Hindlimb muscle (tissue), 1 donor: ENCODE measurements at regions not wholly inside any gene's neighbourhood (a gene's known extent, or its start where the extent isn't known, plus 50 kb on each side); places are given as distances from the start of the nearest gene placed in this dataset.

ENCODE experiments used
- DNase-seq: peaks from one replicate; pipeline ENCODE4 v3.0.0-alpha.2; 2013

DNA sequence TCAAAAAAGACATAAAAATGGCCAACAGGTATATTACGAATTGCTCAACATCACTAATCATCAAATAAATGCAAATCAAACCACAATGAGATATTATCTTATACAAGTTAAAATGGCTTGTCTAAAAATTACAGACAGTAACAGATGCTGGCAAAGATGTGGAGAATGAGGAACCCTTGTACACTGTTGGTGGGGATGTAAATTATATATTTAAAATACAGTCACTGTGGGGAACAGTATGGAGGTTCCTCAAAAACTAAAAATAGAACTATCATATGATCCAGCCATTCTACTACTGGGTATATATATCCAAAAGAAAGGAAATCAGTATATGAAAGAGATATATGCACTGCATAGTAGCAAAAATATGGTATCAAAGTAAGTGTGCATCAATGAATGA lies 1037.2 kb upstream of the B3GALT2 start:
- no peak for DNase-seq

DNA sequence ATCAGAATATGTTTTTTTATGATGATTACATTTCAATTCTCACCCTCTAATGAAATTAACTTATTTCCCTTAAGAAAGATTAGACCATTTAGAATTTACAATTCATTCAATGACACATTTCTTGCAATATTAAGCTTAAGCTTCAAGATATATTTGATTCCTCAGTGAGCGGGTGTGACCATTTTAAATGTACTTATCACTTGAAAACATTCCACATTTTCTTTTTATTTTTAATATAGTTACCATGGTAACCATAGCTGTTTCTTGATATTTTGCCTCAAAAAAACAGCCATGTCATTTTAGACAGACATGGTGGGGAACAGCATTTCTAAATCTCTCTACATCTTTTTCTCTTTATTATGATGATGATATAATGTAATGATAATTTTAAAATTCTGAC lies 1029.0 kb upstream of the B3GALT2 start:
- no peak for DNase-seq

DNA sequence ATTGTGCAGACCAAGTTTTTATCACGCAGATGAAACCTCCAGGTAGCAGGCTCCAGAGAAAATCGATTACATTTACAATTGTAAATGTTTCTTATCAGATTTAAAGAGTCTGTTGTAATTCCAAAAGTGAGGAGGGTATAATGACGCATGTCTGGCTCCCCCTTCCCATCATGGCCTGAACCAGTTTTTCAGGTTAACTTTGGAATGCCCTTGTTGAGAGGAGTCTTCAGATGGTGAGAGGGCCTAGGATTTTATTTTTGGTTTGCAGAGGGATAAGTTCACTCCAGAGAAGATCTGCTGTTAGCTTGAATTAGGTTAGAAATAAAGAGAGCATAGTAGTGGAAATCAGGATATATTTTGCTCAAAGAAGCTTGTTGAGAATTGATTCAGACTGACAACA lies 1028.3 kb upstream of the B3GALT2 start:
- no peak for DNase-seq

DNA sequence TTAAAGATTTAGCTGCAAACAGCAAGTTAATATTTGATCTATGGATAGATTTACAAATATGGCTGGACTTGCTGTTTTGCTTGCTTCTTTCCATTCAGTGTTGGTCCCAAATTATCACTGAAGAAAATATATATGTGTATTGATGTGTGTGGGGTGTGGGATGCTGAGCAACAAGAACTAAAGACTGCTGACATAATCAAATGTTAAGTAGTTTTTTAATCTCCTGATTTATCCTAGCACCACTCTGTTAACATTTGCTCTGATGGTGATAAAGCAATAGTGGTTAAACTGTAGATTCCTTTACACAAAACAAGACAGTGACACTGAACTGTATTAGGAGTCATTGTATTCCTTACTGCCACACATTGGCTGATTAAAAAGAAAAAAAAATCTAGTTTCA lies 1023.5 kb upstream of the B3GALT2 start:
- DNase-seq, result no peak

DNA sequence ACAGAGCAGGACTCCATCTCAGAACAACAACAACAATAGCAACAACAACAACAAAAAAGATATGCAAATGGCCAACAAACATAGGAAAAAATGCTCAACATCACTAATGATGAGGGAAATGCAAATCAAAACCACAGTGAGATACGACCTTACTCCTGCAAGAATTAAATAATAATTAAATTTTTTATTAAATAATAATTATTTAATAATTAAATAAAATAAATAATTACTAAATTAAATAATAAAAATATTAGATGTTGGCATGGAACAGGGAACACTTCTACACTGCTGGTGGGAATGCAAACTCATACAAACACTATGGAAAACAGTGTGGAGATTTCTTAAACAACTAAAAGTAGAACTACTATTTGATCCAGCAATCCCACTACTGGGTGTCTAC lies 1022.3 kb upstream of the B3GALT2 start:
- no peak for DNase-seq

DNA sequence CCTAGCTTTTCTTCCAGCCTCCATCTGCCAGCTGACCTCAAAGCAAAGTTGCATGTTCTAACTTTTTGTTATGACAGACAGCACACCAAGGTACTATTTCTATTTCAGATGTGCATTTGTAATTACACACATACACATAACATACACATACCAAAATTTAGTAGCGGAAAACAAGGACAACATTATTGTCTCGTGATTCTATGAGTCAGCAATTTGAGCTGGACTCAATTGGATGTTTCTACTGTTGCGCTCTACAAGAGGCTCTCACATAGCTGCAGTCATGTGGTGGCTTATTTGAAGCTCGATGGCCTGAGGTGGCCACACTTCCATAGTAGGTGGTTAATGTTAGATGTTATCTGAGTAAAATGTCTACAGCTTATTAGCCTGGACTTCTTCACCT lies 1010.1 kb upstream of the B3GALT2 start:
- DNase-seq, result no peak

DNA sequence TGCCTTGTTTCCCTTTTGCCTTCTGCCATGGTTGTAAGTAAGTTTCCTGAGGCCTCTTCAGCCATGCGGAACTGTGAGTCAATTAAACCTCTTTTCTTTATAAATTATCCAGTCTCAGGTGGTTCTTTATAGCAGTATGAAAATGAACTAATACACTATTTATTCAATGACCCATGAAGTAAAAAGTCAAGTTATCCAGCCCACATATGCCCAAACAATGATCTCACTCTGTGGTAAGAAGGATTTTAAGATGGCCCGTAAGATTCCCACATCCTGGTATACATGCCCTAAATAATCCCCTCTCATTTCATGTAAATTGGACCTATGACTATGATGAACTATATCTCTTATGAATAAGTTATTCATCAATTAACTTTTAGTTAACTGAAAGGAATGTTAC lies 1008.3 kb upstream of the B3GALT2 start:
- no peak for DNase-seq

DNA sequence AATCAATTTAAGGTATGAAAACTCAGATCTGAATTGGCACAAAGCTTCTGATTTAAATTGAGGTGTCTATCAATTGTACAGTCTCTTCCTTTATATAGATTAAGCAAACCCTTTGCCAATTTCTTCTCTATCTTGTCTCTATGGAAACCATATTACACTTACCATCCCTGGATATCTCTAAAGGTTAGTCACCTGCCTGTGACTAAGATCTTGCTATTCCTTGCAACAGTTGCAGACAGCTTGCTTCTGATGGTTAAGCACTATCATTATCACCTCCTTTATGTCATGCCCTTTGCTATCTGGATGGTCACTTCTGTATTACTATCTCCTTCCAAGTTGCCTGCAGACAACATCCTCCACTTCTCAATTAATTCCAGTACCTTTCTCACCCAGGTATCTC lies 998.6 kb upstream of the B3GALT2 start:
- no peak for DNase-seq

DNA sequence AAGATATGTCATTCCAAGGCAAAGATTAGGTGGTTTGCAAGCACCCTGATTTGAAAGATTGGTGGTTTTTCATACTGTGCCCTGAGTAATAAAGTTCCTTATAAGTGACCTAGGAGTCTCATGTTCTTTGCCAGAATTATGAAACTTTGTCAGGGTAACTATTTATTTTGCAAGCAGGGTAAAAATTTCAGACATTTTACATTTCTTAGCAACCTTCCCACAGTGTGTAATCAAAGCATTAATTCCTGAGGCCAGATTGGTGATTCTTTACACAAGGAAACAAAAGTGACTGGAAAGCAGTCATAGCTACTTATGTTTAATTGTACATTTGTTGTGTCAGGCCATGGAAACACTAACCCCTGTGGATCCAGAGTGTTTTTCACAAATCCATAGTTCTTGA lies 998.0 kb upstream of the B3GALT2 start:
- DNase-seq, result no peak

DNA sequence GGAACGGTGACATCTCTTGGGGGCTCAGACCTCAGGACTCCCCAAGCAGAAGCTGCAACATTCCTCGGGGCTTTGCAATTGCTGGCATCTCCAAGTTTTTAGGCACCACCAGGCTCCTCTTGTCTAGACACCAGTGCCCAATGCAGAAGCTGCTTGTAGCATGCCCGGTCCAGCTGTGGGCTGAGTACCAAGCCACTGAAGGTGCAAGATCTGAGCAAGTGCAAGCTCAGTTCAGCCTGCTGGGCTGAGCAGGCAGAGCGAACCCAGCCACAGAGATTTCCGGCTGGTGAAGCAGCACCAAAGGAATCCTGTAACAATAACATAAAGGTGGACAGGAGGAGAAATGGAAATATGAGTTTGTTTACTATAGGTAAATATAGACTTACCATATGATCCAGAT lies 995.4 kb upstream of the B3GALT2 start:
- no peak for DNase-seq

DNA sequence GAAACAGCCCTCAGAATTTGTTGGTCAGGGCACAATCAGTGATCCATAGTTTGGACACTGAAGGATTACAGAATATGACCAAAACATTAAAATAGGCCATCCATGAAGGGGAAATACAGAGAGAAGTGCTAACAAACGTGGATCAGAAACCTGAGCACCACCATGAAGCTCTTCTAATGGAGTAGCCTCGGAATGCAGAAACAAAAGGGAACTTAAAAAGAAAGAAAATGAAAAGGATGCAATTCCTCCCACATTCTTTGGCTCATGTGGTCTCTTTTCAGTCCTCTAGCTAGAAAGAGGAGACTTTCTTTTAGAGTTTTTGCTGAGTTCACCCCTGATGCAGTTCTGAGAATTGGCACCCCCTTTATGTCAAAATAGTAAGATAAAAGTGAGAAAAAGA lies 989.8 kb upstream of the B3GALT2 start:
- DNase-seq, result no peak

DNA sequence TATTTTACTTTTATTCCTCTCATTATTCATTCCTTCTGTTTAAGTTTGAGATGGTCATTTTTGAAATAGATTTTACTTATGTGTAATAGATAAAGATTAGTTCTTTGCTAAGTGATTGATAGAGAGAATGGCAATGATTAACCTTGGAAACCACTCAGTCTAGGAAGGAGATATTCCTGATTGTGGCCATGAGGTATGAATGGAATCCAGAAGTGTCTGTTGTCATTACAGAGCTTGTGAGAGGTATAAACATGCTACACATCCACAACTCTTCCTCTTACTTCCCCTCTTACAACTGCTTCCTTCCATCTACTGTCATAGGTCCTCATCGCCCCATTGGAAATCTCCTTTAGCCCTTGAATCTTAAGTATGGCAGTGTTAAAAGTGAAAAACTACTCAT lies 988.8 kb upstream of the B3GALT2 start:
- no peak for DNase-seq

DNA sequence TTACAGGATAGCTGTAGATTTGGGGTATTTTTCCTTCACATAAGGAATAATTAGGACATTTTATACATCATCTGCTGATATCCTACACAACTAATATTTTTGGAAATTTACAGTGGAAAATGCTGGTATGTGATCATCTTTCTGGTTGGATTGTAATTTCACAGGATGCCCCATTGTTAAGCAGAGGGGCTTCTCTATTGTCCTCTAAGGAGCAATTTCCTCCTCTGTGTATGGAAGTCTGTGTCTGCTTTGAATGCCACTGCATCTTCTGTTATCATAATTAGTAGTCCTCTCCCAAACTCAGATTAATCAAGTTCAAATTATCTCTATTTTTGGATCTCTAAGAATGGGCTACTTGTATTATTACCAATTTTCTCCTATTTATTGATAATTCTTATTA lies 988.1 kb upstream of the B3GALT2 start:
- DNase-seq, result no peak

DNA sequence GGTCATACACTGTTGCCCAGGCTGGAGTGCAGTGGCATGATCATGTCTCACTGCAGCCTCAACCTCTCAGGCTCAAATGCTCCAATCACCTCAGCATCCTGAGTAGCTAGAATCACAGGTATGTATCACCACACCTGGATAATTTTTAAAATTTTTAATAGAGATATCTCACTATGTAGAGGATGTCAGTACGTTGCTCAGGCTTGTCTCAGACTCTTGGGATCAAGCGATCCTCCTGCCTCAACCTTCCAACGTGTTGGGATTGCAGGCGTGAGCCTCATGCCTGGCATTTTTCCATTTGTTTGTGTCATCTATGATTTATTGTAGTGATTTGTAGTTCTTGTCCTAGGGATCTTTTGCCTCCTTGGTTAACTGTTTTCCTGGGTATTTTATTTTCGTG lies 985.2 kb upstream of the B3GALT2 start:
- no peak for DNase-seq

DNA sequence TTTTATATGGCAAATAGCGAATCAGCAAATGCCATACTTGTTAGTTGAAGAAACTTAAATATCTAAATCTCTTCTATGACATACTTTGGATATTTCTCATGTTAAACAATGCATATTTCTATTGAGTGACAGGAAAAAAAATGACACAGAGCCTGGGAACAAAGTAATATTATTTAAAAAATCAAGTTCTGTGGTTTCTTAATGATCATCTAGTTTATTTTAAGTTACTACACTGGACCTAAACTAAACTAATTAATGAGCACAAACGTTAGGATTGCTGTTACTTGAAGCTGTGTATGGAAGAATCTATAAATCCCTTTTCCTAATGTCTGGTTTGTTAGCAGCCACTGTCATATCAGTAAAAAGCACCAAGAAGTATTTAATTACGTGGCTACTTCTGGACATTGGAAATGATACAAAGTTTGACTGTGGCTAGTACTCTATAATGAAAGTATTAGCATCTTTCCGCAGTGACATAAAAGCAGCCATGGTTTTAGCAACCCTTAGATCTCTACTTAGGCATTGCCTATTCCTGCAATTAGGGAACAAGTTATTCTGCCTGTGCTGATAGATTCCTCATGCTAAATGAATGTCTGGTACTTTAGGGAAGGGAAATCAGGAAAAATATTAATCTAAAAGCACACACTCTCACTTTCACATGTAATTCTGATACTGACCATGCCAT lies 981.7 kb upstream of the B3GALT2 start:
- no peak for DNase-seq

DNA sequence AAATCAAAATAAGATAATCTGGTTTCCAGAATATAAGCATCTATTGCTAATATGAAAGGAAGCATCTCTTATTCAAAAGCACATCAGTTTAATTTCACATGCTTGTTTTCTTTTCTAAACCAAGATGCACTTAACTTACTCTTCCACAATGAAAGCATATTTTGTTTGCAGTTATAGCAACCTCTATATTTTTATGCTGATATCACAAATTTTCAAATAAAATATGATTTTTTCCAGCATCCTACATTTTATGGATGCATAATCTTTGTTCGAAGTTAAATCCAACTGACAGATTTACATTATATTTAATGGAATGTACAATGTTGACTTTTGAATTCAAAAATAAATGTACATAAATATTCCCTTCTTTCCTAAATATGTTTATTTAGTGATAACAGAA lies 978.3 kb upstream of the B3GALT2 start:
- no peak for DNase-seq

DNA sequence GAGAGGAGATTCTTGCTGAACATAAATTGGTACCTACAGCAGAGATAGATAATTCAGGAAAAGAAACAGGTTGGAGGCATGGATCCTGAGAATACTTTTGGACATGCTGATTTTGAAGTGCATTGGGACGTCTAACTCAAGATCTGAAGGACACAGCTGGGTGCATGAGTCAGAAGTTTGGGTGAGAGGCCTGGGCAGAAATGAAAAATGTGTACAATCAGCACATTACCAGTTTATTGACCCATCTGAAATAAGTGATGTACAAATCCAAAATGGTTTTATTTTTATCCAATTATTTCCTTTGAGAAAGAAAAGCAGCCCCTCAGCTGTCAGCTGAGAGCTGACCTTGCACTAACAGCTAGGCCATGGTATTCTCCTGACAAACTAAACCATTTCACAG lies 975.2 kb upstream of the B3GALT2 start:
- no peak for DNase-seq

DNA sequence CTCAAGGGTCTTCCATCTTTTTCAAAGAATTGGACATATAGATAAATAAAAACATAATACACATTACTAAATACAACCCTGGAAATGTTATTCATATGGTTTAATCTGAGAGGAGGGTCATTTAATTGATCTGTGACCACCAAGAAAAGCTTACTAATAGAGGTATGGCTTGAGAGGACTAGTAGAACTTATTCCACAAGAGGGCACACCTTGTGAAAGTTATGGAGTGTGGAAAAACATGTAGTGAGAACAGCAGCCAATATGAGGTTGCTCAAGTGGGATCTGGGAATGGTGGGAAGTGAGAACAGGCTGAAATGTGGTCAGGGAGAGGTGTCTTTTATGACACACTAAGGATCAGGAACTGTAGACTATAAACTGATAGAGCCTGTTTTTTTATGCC lies 973.5 kb upstream of the B3GALT2 start:
- DNase-seq, result no peak

DNA sequence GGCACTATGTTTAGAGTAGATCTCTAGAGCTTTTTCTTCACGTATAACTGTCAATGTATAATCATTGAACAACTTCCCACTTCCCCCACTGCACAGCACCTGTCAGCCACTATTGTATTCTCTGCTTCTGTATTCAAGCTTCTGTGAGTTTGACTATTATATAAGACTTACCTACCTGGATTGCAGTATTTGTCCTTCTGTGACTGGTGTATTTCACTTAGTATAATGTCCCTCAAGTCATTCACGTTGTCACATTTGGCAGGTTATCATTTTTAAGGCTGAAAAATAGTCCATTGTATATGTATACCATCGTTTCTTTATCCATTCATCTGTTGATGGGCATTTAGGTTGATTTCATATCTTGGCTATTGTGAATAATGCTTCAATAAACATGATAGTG lies 969.5 kb upstream of the B3GALT2 start:
- DNase-seq, result no peak

DNA sequence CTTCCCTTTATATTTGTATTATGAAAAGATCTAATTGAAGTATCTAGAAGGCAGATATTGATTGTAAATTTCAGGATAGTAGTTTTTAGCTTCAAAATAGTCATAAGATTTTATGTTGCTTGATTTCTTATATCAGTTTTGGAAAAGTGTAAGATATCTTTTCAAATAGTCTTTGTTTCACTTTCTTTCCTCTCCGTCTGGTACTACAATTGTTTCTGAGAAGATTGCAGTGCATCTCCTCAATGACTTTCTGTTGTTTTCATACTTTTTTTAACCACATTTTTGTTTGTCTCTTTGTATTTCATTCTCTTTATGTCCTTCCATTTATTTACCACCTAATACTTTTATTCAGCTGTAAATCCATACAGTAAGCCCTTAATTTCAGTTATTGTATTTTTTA lies 964.6 kb upstream of the B3GALT2 start:
- DNase-seq, result no peak

DNA sequence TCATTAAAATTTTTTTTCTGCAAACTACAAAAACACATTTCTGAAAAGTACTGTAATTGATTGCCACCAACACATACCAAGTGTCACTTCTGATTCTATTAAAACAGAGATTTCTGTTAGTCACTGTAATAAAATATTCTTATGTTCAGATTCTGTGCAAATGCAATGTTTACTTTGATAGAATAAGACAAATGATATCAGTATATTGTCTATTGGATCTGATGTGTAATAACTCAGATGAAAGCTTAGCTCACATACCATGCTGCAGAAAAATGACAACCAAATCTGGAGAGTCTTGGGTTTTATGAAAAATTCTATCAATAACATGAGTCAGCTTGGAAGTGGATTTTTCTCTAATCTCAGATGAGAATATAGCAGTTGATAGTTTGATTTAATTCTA lies 963.8 kb upstream of the B3GALT2 start:
- no peak for DNase-seq

DNA sequence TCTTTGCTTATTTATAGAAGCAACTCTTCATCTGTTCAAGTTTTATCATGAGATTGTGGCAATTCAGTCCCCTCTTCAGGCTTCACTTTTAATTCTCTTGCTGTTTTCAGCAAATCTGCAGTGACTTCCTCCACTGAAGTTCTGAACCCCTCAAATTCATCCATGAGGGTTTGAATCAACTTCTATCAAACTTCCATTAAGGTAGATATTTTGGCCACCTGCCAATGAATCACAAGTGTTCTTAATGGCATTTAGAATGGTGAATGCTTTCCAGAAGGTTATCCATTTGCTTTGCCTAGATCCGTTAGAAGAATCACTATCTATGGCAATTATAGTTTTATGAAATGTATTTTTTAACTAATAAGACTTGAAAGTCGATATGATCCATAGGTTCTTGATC lies 946.7 kb upstream of the B3GALT2 start:
- DNase-seq, result no peak

DNA sequence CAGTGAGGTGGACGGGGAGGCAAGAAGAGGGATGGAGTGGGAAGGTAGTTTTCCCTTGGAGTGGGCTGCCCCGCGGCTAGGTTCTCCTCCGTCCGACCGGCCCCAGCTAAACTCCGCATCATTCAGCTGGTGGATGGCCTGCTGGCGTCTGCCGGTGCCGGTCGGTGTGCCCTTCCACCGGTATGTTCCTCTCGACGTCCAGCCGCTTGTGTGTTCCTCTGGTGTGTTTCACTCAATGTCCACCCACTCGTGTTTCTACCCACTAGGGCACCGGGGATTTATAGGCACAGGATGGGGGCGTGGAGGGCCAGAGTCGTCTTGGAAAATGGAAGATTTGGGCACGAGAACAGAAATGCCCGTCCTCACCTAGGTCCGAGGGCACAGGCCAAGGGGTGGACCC lies 931.7 kb upstream of the B3GALT2 start:
- no peak for DNase-seq

DNA sequence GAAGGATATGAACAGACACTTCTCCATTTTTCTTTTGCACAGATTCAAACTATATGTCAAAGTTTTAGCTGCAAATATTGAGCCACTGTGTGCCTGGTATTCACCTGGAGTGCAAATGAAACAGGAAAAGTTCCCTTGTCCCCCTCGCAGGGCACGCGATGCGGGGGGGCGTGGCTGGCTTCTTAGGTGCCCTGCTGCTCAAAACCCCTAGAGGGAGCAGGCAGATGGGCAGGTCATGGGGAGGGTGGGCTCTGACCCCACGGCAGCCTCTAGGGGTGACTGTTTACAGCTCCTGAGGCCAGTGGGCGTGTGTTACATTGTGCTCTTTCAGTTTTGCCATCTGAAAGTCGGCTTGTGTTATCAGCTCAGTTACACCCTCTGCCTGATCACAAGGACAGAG lies 931.2 kb upstream of the B3GALT2 start:
- DNase-seq, result no peak

DNA sequence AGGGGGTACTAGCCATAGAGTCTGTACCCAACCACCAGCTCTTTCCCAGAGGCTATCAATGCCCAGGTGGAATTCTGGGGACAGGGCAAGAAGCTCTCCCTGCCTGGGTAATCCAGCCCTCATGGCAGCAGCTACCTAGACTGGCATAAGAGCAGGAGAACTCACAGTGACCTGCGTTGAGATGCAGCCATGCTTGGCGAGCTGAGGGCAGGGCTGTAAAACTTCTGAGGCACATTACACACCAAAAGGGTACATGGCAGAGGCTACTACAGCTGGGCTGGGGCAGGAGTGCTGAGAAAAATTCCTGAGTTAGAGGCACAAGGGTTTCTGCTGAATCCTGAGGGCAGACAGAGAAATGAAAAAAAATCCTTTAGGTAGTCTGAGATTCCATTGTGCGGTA lies 927.9 kb upstream of the B3GALT2 start:
- no peak for DNase-seq

DNA sequence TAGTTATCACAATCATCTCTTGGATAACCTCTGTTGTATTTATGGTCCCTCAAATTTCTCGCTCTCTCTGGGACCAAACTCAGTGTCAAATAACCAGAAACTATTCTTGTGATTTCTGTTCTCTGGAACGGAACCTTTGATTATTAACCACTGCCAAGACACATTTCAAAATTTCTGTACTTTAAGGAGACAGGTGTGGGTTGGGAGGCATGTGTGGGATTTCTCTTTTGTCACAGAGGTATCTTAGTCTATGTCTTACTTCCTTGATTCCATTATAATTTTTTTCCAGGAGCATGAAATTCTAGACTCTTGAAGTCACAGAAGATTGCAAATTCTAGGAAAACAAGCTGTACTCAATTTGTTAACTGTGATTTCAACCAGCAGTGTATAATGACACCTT lies 919.0 kb upstream of the B3GALT2 start:
- no peak for DNase-seq
